ENCODE measurements at regions not wholly inside any gene's neighbourhood (a gene's known extent, or its start where the extent isn't known, plus 50 kb on each side); places are given as distances from the start of the nearest gene placed in this dataset.

DNA sequence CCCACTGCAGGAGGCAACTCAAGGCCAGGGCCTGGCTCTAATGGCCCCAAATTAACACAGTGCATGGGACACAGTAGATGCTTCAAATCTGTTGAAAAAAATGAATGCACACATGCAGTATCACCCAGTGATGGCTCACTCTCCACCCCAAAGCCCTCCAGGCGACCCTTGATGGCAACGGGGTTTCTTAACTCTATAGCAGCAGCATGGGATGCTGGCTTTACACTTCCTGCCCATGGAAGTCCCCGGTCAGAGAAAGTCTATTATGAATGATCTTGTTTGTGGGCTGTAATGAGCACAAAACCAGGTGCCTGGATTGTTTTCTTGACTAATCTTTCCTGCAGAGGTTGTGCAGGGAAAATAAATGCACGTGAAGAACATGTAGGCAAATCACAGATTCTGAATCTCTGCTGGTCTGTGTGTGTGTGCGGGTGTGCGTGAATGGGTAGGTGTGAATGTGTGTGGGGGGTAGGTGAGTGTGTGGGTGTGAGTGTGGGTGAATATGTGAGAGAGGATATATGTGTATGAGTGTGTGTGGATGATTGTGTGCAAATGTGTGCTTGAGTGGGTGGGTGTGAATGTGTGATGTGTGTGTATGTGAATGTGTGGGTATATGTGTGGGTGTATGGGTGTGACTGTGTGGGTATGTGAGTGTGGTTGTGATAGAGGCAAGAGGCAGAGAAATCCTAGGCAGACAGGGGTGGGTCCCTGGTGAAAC is 60.1 kb upstream of the MLN start:
- POLR2A ChIA-PET, result no interaction called here
- Histone ChIP-seq H3K4me3 (ENCODE audit: low read depth, low read length) (no peak overlapping the region), H3K27me3 (ENCODE audit: control insufficient read depth, insufficient read depth, low read length) (peaks cover 39% of the 10 kb centered on the region), H3K27ac (ENCODE audit: low read depth, low read length) (no peak overlapping the region), H3K9me3 (ENCODE audit: control insufficient read depth, insufficient read depth, low read length) (no peaks in the 10 kb centered on the region)
- TF ChIP-seq, protein P1, sequence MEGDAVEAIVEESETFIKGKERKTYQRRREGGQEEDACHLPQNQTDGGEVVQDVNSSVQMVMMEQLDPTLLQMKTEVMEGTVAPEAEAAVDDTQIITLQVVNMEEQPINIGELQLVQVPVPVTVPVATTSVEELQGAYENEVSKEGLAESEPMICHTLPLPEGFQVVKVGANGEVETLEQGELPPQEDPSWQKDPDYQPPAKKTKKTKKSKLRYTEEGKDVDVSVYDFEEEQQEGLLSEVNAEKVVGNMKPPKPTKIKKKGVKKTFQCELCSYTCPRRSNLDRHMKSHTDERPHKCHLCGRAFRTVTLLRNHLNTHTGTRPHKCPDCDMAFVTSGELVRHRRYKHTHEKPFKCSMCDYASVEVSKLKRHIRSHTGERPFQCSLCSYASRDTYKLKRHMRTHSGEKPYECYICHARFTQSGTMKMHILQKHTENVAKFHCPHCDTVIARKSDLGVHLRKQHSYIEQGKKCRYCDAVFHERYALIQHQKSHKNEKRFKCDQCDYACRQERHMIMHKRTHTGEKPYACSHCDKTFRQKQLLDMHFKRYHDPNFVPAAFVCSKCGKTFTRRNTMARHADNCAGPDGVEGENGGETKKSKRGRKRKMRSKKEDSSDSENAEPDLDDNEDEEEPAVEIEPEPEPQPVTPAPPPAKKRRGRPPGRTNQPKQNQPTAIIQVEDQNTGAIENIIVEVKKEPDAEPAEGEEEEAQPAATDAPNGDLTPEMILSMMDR (IDR thresholded peaks at IDR 0.05; ENCODE audit: low read depth, low read length), result no peak
- CTCF ChIA-PET, result no interaction called here
- DNase-seq (ENCODE audit: low read depth, low spot score), result no peak

DNA sequence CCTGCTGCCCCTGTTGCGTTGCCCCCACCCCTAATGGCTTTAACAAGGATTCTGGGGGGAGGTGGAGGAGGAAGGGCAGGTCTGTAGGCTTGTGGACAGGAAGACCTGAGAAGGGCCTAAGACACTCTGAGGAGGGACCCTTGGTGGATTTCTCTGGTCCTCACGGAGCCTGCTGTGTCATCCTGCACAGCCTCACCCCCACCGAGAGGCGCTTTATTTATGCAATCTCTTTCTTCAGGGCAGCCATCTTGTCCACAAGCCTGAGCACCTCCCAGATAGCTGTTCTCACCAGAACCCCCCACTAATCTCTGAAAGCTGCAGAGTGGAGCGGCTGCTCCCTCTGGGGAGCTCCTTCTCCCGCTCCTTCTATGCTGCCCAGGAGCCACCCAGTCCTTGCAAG is 59.3 kb upstream of the MLN start:
- POLR2A ChIA-PET, result no interaction called here
- TF ChIP-seq, protein P1 (IDR thresholded peaks at IDR 0.05; ENCODE audit: low read depth, low read length), result no peak
- DNase-seq (ENCODE audit: low read depth, low spot score), result no peak
- H3K9me3 ChIP-seq (ENCODE audit: control insufficient read depth, insufficient read depth, low read length), result no peaks in the 10 kb centered on the region
- H3K27me3 ChIP-seq (ENCODE audit: control insufficient read depth, insufficient read depth, low read length), result peaks cover 39% of the 10 kb centered on the region
- H3K4me3 ChIP-seq (ENCODE audit: low read depth, low read length), result no peak overlapping the region
- H3K27ac ChIP-seq (ENCODE audit: low read depth, low read length), result no peak overlapping the region
- CTCF ChIA-PET, result no interaction called here

DNA sequence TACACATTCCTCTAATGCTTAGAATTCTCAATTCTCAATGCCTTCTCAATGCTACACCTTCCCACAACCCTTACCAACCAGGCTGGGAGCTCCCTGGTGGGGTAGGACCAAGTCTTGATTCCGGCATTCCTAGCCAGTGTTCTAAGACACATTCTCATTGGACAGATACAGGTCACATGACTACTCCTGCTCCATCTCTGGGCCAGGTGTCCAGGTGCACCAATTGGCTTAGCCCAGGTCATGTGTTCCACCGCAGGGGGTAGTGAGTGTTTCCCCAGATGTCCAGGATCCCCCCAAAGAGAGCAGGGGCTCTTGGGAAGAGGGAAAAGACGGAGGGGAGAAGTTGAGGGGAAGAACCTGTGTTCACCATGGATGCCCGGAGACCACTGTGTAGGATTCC is 58.7 kb upstream of the MLN start:
- Histone ChIP-seq H3K27me3 (ENCODE audit: control insufficient read depth, insufficient read depth, low read length) (peaks cover 37% of the 10 kb centered on the region), H3K9me3 (ENCODE audit: control insufficient read depth, insufficient read depth, low read length) (no peaks in the 10 kb centered on the region), H3K4me3 (ENCODE audit: low read depth, low read length) (no peak overlapping the region), H3K27ac (ENCODE audit: low read depth, low read length) (no peak overlapping the region)
- CTCF ChIA-PET, result no interaction called here
- no peak for DNase-seq (ENCODE audit: low read depth, low spot score)
- TF ChIP-seq, protein P1 (IDR thresholded peaks at IDR 0.05; ENCODE audit: low read depth, low read length), result no peak
- POLR2A ChIA-PET, result no interaction called here

DNA sequence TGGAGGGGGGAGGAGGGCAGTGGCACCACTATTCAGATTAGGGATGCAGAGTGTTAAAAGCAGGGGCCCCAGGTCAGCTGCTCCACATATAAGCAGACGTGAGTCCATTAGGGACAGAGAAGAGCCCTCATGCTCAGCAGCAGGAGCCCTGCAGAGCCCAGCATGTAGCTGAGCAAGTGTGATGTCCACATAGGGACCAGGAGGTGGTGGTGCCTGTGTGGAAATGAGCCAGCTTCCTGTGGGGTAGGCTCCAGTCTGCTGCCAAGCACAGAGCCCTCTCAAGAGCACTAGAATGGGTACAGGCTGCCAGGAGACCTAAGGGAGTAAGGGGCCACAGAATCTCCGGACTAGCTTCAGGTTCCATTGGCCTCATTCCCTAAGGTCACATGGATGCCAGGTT is 57.9 kb upstream of the MLN start:
- ChIA-PET POLR2A (no interaction called here), CTCF (no interaction called here)
- TF ChIP-seq, protein P1 (IDR thresholded peaks at IDR 0.05; ENCODE audit: low read depth, low read length), result no peak
- Histone ChIP-seq H3K9me3 (ENCODE audit: control insufficient read depth, insufficient read depth, low read length) (no peaks in the 10 kb centered on the region; the same call in 1 of the 2 replicates), H3K4me3 (ENCODE audit: low read depth, low read length) (no peak overlapping the region), H3K27ac (ENCODE audit: low read depth, low read length) (no peak overlapping the region), H3K27me3 (ENCODE audit: control insufficient read depth, insufficient read depth, low read length) (peaks cover 33% of the 10 kb centered on the region)
- DNase-seq (ENCODE audit: low read depth, low spot score), result no peak

DNA sequence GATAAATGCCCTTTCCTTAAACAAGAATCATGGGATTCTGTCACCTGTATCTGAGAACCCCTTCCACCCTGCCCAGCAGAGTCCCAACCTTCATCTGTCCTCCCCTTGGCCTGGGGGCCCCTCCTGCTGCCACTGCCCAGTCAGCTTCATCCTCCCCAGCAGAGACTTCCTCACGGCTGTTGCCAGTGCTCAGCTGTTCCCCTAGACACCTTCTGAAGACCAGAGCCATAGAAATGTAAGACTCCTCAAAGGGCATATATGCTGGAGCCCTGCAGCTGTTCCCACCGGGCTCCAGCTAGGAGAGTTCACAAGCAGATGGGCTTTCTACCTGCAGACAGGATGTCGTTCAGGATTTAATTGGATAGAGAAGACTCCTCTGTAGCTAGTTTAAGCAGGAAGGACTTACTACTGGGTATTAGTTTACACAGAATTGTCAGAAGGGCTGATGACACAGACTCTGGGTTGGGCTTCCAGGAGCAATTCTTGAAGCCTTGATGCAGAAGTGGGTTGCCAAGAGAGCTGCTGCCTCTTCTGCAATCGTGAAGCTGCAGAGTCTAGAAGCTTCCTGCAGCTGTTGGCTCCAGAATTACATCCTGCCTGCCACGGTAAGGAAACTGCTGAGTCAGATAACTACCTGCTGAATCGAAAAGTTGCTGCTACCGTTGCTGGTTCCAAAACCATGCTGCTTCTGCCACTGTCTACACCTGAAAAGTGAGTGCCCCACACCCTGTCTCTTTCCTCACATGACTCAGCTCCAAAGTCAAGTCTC is 57.1 kb upstream of the MLN start:
- ChIA-PET POLR2A (no interaction called here), CTCF (no interaction called here)
- no peak for DNase-seq (ENCODE audit: low read depth, low spot score)
- Histone ChIP-seq H3K9me3 (ENCODE audit: control insufficient read depth, insufficient read depth, low read length) (no peaks in the 10 kb centered on the region; the same call in 1 of the 2 replicates), H3K27ac (ENCODE audit: low read depth, low read length) (no peak overlapping the region), H3K4me3 (ENCODE audit: low read depth, low read length) (no peak overlapping the region), H3K27me3 (ENCODE audit: control insufficient read depth, insufficient read depth, low read length) (peaks cover 39% of the 10 kb centered on the region)
- TF ChIP-seq, protein P1 (IDR thresholded peaks at IDR 0.05; ENCODE audit: low read depth, low read length), result no peak
